K562 (cell line): ENCODE measurements at regions not wholly inside any gene's neighbourhood (a gene's known extent, or its start where the extent isn't known, plus 50 kb on each side); places are given as distances from the start of the nearest gene placed in this dataset.

Source experiments
- BDP1 ChIP-seq: IDR thresholded peaks from 3 replicates; pipeline ENCODE4 v1.6.1; 2011; ENCODE audit not compliant: insufficient read length, insufficient read depth
- CBX1 ChIP-seq: sonication (generic); IDR thresholded peaks from 2 replicates; pipeline ENCODE4 v1.6.1; 2016; ENCODE audit warnings: antibody characterized with exemption, low read depth, mild to moderate bottlenecking
- DACH1 ChIP-seq: fragments of 450-650 bp; IDR thresholded peaks from 2 replicates; pipeline ENCODE4 v1.6.1; 2018; ENCODE audit not compliant: partially characterized antibody
- DNMT1 ChIP-seq: fragments of 450-650 bp; IDR thresholded peaks from 2 replicates; pipeline ENCODE4 v1.6.1; 2016; ENCODE audit warnings: antibody characterized with exemption, mild to moderate bottlenecking
- GTF2F1 ChIP-seq: IDR thresholded peaks from 2 replicates; pipeline ENCODE4 v1.6.1; 2011; ENCODE audit warnings: low read depth, low read length, improper control_type of control experiment
- MYC ChIP-seq, 2 experiments: fragments of 250-450 bp in 1 of 2; sonication (Bioruptor Pico) in 1 of 2; IDR thresholded peaks; 2 replicates each; pipeline versions ENCODE4 v1.5.1 to v1.6.1; 2012 to 2021; ENCODE audit warnings: low read depth in 2 of 2, borderline replicate concordance in 1 of 2, improper control_type of control experiment in 1 of 2, low read length in 1 of 2, mild to moderate bottlenecking in 1 of 2, moderate library complexity in 1 of 2
- POLR2A ChIP-seq: fragments of 450-650 bp; conservative IDR thresholded peaks from 2 replicates; pipeline ENCODE4 v1.6.1; 2016
- RFX5 ChIP-seq: IDR thresholded peaks from 2 replicates; pipeline ENCODE4 v1.6.1; 2011; ENCODE audit warnings: low read depth, mild to moderate bottlenecking, improper control_type of control experiment, low read length
- SMAD1 ChIP-seq: fragments of 150-350 bp; IDR thresholded peaks from 2 replicates; pipeline ENCODE4 v1.6.1; 2014; ENCODE audit warnings: low read length, low read depth; ENCODE audit not compliant: partially characterized antibody
- ZNF224 ChIP-seq: sonication (generic); formaldehyde crosslinking; IDR thresholded peaks from 2 replicates; pipeline ENCODE4 v1.8.0; 2022; ENCODE audit warnings: mild to moderate bottlenecking, missing genetic modification reagents
- ZNF24 ChIP-seq: fragments of 450-650 bp; IDR thresholded peaks from 2 replicates; pipeline ENCODE4 v1.6.1; 2016
- ZNF717 ChIP-seq: fragments of 250-450 bp; sonication (Bioruptor Pico); IDR thresholded peaks from 2 replicates; pipeline ENCODE4 v1.5.0; 2021

DNA sequence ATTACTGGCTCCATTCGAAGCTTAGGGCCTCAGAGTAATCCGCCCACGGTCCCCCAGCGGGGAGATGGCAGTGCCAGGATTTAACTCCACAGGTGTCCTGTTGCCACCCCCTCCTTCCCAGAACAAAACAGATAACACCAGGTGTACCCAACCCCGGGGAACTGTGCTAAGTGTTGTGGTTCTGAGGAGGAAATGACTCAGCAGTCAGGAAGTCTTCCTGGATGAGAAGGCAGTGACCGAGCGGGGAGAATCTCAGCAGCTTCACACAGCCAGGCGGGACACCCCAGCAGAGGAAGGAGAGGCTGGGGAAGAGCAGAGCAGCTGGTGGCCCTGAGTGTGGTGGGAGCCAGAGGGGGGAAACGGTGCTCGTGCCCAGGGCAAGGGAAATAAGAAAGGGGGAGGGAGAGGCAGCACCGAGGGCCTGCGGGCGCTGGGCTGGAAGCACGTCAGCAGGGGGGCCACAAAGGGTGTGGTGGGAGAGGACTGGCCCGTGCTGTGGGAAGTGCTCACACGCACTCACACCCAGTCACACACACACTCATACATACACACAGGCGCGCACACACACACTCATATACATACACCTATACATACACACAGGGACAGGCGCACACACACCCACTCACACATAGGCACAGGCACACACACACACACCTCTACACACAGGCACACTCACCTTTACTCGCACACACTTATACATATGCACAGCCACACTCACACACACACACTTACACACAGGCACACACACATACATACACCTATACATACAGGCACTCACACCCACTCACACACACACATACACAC lies 59.8 kb upstream of the CHST15 start:
- TF ChIP-seq DACH1 (no peak), ZNF717 (CRISPR knock-in tag) (no peak), ZNF24 (no peak), MYC (IDR thresholded peaks at IDR 0.05; ENCODE audit: low read depth, low read length) (no peak), MYC (CRISPR knock-in tag; IDR thresholded peaks at IDR 0.05; ENCODE audit: borderline replicate concordance, low read depth) (no peak), CBX1 (no peak), RFX5 (no peak), POLR2A (no peak), GTF2F1 (no peak), ZNF224 (CRISPR knock-in tag) (no peak), SMAD1 (no peak), DNMT1 (no peak), BDP1 (no peak)
